Activated T-cell treated with anti-CD3 and anti-CD28 coated beads for 4 hours (primary cell): ENCODE measurements at regions not wholly inside any gene's neighbourhood (a gene's known extent, or its start where the extent isn't known, plus 50 kb on each side); places are given as distances from the start of the nearest gene placed in this dataset.

Source experiments
- DNase-seq: peaks from one replicate; pipeline ENCODE4 v3.0.0-alpha.2; 2020

DNA sequence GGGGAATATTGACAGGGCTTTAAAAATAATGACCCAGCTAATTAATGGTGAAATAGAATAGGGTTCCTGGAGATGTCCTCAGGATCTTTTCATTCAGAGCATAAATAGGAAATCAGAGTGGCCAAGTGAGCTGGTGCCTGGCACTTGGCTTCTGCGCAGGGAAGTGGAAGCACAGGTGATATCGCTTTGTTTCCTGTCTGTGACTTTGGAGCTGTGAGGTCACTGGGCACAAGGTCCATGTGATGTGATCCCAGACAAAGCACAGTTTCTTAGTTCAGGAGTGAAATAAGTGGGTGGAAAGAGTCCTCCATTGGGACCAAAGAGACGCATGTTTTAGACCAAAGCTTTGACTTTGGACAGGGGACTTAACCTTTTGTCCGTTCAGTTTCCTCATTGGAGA, 338.3 kb downstream of the CYRIA start:
- DNase-seq, result no peak

GRCh38 chr2:16326711-16327300, 338.8 kb downstream of the CYRIA start:
- DNase-seq, result no peak

GRCh38 chr2:16325976-16326510, 339.6 kb downstream of the CYRIA start:
- no peak for DNase-seq

DNA sequence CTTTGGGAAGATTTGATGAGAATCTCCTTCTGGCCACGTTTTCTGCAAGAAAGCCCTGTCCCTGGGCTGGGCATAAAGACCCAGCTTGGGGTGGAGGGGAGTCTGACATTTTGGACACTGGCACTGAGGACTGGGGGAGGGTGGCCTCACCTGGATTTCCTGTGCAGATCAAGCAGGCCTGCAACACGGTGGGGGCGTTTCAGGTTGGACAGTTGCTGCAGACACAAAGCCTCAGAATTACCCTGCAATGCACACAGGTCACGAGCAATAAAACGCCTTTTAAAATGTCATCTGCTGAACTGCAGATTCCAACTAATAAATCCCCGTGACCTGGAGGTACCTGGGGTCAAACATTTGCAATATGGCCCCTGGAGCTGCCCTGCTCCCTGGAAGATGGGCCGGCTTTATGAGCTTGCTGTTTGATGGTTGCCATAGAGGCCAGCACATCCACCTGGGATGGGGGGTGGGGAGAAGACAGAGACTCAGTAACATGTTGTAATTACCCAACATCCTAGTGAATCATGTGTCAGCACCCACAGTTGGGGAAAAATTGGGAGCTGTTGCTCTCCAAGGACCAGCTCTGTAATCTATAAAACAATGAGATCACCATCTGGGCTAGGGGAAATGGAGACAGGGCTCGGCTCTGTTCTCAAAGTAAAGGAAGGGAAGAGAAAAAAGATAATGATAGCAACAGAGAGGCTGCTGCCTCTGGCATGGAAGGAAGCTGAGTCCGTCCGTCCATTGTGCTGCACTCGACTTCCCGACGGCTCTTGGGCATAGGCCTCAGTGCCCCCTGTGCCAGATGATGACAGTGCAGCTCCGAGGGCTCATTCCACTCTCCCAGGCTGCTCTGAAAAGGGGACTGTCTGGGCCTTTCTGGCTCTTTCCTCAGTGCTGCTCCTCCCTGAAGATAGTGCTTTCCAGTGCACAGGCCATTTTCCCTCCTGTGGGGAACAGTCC, 340.3 kb downstream of the CYRIA start:
- no peak for DNase-seq

- no peak for DNase-seq
These were observed 341.1 kb downstream of the CYRIA start for GRCh38 chr2:16324544-16324937.

- DNase-seq, result no peak
These were observed 341.8 kb downstream of the CYRIA start for GRCh38 chr2:16323551-16324543.

GRCh38 chr2:16323126-16323520, 342.5 kb downstream of the CYRIA start:
- no peak for DNase-seq

DNA sequence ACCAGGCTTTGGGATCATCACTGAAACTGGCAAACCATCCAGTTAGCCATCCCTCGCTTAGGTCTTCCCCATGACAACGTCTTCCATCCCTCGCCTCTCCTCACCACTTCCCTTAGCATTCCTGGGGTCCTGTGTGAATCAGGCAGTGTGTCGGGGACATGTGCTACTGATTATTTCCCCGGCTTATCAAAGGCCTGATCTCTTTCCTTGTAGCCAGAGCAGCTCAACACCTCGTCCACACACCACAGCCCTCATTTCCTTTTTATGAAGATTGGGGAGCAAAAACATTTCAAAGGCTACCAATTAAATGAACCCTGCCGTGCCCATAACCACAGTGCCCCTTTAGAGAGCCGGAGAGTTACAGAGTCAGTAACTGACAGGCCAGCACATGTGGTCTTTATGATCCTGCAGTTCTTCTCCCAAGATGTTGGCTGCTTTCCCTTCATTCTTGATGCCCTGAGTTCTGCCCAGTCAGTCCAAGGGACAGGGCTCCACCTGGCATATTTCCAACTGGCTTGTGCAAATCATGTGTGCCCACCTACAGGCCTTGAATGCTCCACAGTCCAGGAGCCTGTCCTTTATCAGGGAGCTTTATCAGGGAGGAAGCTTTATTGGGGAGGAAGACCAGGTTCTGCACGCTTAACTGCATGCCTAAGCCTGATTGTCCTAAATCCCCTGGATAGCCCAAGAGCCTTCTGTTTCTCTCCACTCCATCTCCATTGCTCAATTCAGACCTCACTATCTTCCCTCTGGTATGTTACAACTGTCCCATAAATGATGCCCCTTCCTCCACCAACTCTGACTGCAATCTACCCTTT, 343.1 kb downstream of the CYRIA start:
- no peak for DNase-seq

DNA sequence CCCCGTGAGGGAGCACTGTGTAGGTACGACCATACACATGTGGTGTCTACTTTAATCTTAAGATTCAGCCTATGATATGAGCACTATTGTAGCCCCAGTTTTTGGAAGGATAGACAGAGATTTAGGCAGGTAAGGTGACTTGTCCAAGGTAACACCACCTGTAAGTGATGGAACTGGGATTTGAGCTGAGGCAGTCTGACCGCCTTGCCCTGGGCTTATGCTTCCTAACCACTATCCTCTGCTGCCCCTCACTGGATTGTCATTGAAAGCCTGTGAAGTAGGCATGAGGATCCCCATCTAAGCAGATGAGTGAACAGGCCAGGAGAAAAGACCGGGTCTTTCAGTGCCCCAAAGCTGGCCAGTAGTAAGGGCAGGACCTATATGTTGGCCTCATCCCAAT, 343.8 kb downstream of the CYRIA start:
- DNase-seq, result no peak

GRCh38 chr2:16321256-16321655, 344.4 kb downstream of the CYRIA start:
- DNase-seq, result no peak

DNA sequence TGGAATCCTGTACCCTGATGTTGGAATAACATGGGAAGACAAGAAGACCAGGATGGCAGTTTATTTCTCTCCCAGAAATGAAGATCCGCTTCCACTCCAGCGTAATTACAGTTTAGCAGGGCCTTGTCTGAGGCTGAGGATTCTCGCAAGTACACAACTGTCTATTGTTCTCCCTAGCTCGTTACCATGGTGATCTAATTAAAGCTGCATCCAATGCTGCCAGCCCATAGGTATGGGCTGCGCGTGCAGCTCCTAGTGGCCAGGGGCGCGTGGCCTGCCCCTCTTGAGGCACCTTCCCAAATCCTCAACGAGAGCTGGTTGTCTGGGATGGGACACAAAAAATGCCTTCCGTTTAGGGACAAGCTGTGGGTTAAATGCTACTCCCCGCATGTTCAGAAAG, 344.9 kb downstream of the CYRIA start:
- DNase-seq, result no peak

- no peak for DNase-seq
These were observed 346.0 kb downstream of the CYRIA start for GRCh38 chr2:16319551-16320121.

- no peak for DNase-seq
These were observed 347.0 kb downstream of the CYRIA start for GRCh38 chr2:16318474-16319195.

DNA sequence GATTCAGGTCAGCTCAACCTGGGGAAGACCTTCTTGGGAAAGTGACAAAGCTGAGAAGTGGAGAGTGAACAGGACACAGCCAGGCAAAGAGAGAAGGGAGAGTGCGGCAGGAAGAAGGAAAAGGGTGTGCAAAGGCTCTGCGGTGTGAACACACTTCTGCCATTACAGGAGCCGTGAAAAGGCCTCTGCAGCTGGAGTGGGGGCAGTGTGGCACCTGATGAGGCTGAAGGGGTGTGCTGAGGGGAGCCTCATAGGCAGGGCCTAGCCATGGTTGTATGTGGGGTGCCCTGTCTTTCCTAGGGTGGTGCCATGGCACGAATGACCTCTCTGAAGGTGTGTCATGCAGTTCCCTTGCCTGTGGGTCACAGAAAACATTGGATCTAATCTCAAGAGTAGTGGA, 347.6 kb downstream of the CYRIA start:
- DNase-seq, result no peak

DNA sequence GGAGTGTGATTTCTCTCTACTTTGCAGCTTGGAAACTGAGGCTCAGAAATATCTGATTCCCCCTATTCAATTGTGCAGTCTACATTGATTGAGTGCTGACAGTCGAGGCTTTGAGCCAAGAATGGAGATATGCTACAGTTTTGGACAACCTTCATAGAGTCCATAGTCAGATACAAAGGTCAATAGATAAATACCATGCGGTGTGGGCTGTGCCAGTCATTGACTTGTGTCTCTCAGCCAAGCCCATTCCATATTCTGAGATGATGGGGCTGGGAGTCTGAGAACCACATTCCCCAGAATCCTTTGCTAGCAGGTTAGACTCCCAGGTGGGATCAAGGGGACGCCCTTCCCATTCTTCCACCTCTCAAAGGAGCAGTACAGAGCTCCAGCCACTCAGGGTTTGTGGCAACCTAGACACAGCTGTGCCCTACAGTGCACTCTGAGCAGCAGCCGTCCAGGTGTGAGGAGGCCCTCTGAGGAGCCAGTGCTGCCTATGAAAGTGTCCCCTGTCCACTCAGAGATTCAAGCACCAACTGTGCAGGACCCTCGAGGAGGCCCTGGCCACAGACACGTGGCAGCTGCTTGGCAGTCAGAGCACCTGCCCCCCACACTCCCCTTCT, 348.3 kb downstream of the CYRIA start:
- DNase-seq, result no peak

GRCh38 chr2:16316456-16317210, 349.0 kb downstream of the CYRIA start:
- no peak for DNase-seq

- no peak for DNase-seq
These were observed 349.7 kb downstream of the CYRIA start for GRCh38 chr2:16315908-16316307.

GRCh38 chr2:16315458-16315835, 350.2 kb downstream of the CYRIA start:
- no peak for DNase-seq

GRCh38 chr2:16314691-16315457, 350.8 kb downstream of the CYRIA start:
- DNase-seq, result no peak
